ENCODE measurements at regions not wholly inside any gene's neighbourhood (a gene's known extent, or its start where the extent isn't known, plus 50 kb on each side); places are given as distances from the start of the nearest gene placed in this dataset.

- H3K27ac ChIP-seq (ENCODE audit: low read depth in 1 of 2, low read length in 2 of 2): no peak overlapping the region
- TF ChIP-seq SP1 (IDR thresholded peaks at IDR 0.05) (no peak), JUND (IDR thresholded peaks at IDR 0.05) (no peak)
- TF ChIP-seq, protein P1, sequence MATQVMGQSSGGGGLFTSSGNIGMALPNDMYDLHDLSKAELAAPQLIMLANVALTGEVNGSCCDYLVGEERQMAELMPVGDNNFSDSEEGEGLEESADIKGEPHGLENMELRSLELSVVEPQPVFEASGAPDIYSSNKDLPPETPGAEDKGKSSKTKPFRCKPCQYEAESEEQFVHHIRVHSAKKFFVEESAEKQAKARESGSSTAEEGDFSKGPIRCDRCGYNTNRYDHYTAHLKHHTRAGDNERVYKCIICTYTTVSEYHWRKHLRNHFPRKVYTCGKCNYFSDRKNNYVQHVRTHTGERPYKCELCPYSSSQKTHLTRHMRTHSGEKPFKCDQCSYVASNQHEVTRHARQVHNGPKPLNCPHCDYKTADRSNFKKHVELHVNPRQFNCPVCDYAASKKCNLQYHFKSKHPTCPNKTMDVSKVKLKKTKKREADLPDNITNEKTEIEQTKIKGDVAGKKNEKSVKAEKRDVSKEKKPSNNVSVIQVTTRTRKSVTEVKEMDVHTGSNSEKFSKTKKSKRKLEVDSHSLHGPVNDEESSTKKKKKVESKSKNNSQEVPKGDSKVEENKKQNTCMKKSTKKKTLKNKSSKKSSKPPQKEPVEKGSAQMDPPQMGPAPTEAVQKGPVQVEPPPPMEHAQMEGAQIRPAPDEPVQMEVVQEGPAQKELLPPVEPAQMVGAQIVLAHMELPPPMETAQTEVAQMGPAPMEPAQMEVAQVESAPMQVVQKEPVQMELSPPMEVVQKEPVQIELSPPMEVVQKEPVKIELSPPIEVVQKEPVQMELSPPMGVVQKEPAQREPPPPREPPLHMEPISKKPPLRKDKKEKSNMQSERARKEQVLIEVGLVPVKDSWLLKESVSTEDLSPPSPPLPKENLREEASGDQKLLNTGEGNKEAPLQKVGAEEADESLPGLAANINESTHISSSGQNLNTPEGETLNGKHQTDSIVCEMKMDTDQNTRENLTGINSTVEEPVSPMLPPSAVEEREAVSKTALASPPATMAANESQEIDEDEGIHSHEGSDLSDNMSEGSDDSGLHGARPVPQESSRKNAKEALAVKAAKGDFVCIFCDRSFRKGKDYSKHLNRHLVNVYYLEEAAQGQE (IDR thresholded peaks at IDR 0.05): no peak
- no peak for DNase-seq (ENCODE audit: low spot score)
- WGBS: 68% methylated on average over 29 of the region's 29 CpGs
- H3K9me3 ChIP-seq (ENCODE audit: control insufficient read depth in 4 of 4, low read length in 3 of 4): no peaks in the 10 kb centered on the region
- no peaks in the 10 kb centered on the region for H3K36me3 ChIP-seq (ENCODE audit: control insufficient read depth in 4 of 4, insufficient read depth in 3 of 4, low read depth in 1 of 4, low read length in 3 of 4)
- H3K27me3 ChIP-seq (ENCODE audit: control insufficient read depth in 4 of 4, insufficient read depth in 4 of 4, low read length in 3 of 4): no peaks in the 10 kb centered on the region
- no peak overlapping the region for H3K9ac ChIP-seq (ENCODE audit: low read depth in 1 of 2, low read length in 2 of 2)
- H3K4me3 ChIP-seq (ENCODE audit: low read depth in 1 of 3, low read length in 3 of 3): no peak overlapping the region
- H3K4me1 ChIP-seq (ENCODE audit: control insufficient read depth in 4 of 4, insufficient read depth in 4 of 4, low read length in 3 of 4): peaks cover 0 to 2% (median 0%) of the 10 kb centered on the region in 4 donors
These were observed 128.3 kb downstream of the URI1 start for GRCh38 chr19:30070198-30070967.

DNA sequence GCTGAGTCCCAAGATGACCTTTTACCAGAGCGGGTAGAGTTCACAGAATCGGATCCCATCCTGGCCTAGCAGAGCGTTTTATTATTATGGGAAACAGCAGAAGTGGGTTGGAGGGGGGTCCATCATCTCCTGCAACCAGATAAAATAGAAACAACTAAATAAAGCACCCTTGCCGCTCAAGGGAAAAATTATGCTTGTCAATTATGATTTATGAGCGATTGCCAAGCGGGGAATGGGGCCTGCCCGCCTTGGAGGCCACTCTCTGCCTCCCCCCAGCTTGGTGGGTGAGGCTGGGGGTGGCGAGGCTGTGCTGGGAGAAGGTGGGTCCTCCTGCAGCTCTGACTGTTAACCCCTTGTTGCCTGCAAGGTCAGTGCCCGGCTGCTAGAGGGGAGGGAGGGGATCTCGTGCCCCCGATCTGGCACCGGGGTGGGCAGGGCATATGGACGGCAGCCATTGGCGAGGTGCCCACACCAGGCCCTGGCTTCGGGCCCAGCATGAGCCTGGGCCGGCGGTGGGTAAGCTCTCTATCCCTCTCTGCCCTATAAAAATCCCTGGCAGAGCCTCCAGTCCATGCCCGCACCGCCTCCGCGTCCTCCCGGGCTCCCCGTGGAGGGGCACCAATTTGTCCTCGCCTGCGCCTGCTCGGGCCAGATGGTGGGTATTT, 129.1 kb downstream of the URI1 start:
- Histone ChIP-seq H3K9ac (ENCODE audit: low read depth in 1 of 2, low read length in 2 of 2) (no peak overlapping the region), H3K4me3 (ENCODE audit: low read depth in 1 of 3, low read length in 3 of 3) (no peak overlapping the region), H3K27me3 (ENCODE audit: control insufficient read depth in 4 of 4, insufficient read depth in 4 of 4, low read length in 3 of 4) (no peaks in the 10 kb centered on the region), H3K27ac (ENCODE audit: low read depth in 1 of 2, low read length in 2 of 2) (no peak overlapping the region), H3K36me3 (ENCODE audit: control insufficient read depth in 4 of 4, insufficient read depth in 3 of 4, low read depth in 1 of 4, low read length in 3 of 4) (no peaks in the 10 kb centered on the region), H3K9me3 (ENCODE audit: control insufficient read depth in 4 of 4, low read length in 3 of 4) (no peaks in the 10 kb centered on the region), H3K4me1 (ENCODE audit: control insufficient read depth in 4 of 4, insufficient read depth in 4 of 4, low read length in 3 of 4) (no peaks in the 10 kb centered on the region)
- 81% methylated on average over 26 of the region's 26 CpGs for WGBS
- TF ChIP-seq TAF1 (conservative IDR thresholded peaks at IDR 0.05): no peak
- DNase-seq (ENCODE audit: low spot score): no peak

DNA sequence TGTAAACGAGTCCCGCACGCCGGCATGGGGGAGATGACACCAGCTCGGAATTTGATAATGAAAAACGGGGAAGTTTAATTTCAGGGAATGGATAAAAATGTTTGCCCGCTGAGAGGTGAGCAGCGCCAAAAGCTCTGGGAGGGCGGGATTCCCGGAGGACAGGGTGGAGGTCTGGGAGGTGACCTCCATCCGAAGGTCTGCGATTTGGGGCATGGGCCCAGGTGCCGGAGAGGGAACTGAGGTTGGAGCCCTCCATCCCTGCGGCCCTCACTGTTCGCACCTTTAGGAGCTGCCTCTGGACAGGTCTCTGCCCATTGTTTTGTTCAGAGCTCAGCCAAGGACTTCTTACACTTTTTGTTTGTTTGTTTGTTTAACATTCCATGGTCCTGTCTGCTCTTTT, 129.8 kb downstream of the URI1 start:
- no peak for DNase-seq (ENCODE audit: low spot score)
- no peak overlapping the region for H3K4me3 ChIP-seq (ENCODE audit: low read depth in 1 of 3, low read length in 3 of 3)

More for the DNA sequence above, 129.8 kb downstream of the URI1 start:
- WGBS: 94% methylated on average over 15 of the region's 15 CpGs
- H3K9me3 ChIP-seq (ENCODE audit: control insufficient read depth in 4 of 4, low read length in 3 of 4): no peaks in the 10 kb centered on the region
- no peaks in the 10 kb centered on the region for H3K36me3 ChIP-seq (ENCODE audit: control insufficient read depth in 4 of 4, insufficient read depth in 3 of 4, low read depth in 1 of 4, low read length in 3 of 4)
- no peaks in the 10 kb centered on the region for H3K27me3 ChIP-seq (ENCODE audit: control insufficient read depth in 4 of 4, insufficient read depth in 4 of 4, low read length in 3 of 4)
- no peak overlapping the region for H3K27ac ChIP-seq (ENCODE audit: low read depth in 1 of 2, low read length in 2 of 2)
- no peaks in the 10 kb centered on the region for H3K4me1 ChIP-seq (ENCODE audit: control insufficient read depth in 4 of 4, insufficient read depth in 4 of 4, low read length in 3 of 4)
- TF ChIP-seq JUND (IDR thresholded peaks at IDR 0.05) (no peak), ATF3 (IDR thresholded peaks at IDR 0.05) (no peak), TAF1 (conservative IDR thresholded peaks at IDR 0.05) (no peak), HNF4G (IDR thresholded peaks at IDR 0.05) (no peak), NR2F2 (IDR thresholded peaks at IDR 0.05) (no peak), SP1 (IDR thresholded peaks at IDR 0.05) (no peak), GABPA (IDR thresholded peaks at IDR 0.05 in 1 of 2, conservative IDR thresholded peaks at IDR 0.05 in 1 of 2) (no peak), HNF4A (conservative IDR thresholded peaks at IDR 0.05) (no peak), FOXA2 (IDR thresholded peaks at IDR 0.05) (no peak), FOXA1 (IDR thresholded peaks at IDR 0.05) (no peak)
- TF ChIP-seq, protein P2, sequence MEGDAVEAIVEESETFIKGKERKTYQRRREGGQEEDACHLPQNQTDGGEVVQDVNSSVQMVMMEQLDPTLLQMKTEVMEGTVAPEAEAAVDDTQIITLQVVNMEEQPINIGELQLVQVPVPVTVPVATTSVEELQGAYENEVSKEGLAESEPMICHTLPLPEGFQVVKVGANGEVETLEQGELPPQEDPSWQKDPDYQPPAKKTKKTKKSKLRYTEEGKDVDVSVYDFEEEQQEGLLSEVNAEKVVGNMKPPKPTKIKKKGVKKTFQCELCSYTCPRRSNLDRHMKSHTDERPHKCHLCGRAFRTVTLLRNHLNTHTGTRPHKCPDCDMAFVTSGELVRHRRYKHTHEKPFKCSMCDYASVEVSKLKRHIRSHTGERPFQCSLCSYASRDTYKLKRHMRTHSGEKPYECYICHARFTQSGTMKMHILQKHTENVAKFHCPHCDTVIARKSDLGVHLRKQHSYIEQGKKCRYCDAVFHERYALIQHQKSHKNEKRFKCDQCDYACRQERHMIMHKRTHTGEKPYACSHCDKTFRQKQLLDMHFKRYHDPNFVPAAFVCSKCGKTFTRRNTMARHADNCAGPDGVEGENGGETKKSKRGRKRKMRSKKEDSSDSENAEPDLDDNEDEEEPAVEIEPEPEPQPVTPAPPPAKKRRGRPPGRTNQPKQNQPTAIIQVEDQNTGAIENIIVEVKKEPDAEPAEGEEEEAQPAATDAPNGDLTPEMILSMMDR (IDR thresholded peaks at IDR 0.05; ENCODE audit: low read depth, low read length, missing input control): no peak
- TF ChIP-seq, protein P1 (IDR thresholded peaks at IDR 0.05): no peak
- no peak overlapping the region for H3K9ac ChIP-seq (ENCODE audit: low read depth in 1 of 2, low read length in 2 of 2)

All from liver (tissue), 8 donors.